ENCODE measurements at regions not wholly inside any gene's neighbourhood (a gene's known extent, or its start where the extent isn't known, plus 50 kb on each side); places are given as distances from the start of the nearest gene placed in this dataset.

DNA sequence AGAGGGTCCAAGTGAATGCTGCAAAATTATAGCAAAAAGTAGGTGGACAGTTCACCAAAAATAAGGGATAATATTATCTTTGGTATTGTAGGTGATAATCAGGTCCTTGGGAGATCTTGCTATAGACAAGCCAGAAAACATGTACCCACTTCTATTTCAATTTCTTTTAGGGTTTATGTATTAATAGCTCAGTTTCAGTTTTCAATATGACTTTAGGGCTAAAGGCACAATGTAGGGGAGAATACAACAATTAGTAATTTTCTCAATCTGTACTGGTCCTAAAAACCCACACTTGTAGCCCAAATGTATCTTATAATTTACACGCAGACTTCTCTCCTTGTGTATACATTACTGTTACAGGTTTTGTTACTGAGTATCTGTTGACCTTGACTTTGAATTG lies 307.0 kb upstream of the ID4 start:
- Histone ChIP-seq H3K9me2 (no peaks in the 10 kb centered on the region), H3K9me3 (no peaks in the 10 kb centered on the region), H3K9ac (no peak overlapping the region), H3K4me2 (no peak overlapping the region), H2AFZ (ENCODE audit: low read depth) (no peak overlapping the region), H3K27ac (ENCODE audit: low read depth in 2 of 2, low read length in 1 of 2) (no peak overlapping the region), H3K4me3 (ENCODE audit: low read depth in 2 of 2, low read length in 1 of 2) (no peak overlapping the region), H3K4me1 (ENCODE audit: control insufficient read depth in 1 of 2, insufficient read depth in 2 of 2, low read depth in 1 of 2, low read length in 1 of 2) (no peaks in the 10 kb centered on the region), H3K79me2 (ENCODE audit: insufficient read depth) (no peaks in the 10 kb centered on the region), H4K20me1 (ENCODE audit: insufficient read depth) (no peaks in the 10 kb centered on the region), H3F3A (replicated peaks; ENCODE audit: insufficient read depth) (no peaks in the 10 kb centered on the region), H3K36me3 (replicated peaks in 1 of 2; ENCODE audit: control insufficient read depth in 1 of 2, insufficient read depth in 2 of 2, low read length in 1 of 2) (no peaks in the 10 kb centered on the region), H3K27me3 (ENCODE audit: insufficient read depth) (no peaks in the 10 kb centered on the region)
- TF ChIP-seq TEAD4 (IDR thresholded peaks at IDR 0.05; ENCODE audit: borderline replicate concordance, insufficient read depth) (no peak), NRF1 (IDR thresholded peaks at IDR 0.05; ENCODE audit: low read depth, low read length) (no peak)
- DNase-seq = no peak
- WGBS (ENCODE audit: low lambda C conversion rate) = 38% methylated on average over 1 of the region's 1 CpG
- ChIA-PET CTCF (no interaction called here), POLR2A (no interaction called here)

GRCh38 chr6:19535351-19535750 lies 301.8 kb upstream of the ID4 start:
- Histone ChIP-seq H3K4me3 (ENCODE audit: low read depth in 2 of 2, low read length in 1 of 2) (no peak overlapping the region), H3K9me3 (no peaks in the 10 kb centered on the region), H3K36me3 (replicated peaks in 1 of 2; ENCODE audit: control insufficient read depth in 1 of 2, insufficient read depth in 2 of 2, low read length in 1 of 2) (no peaks in the 10 kb centered on the region), H3F3A (replicated peaks; ENCODE audit: insufficient read depth) (no peaks in the 10 kb centered on the region), H3K9ac (no peak overlapping the region), H2AFZ (ENCODE audit: low read depth) (no peak overlapping the region), H3K79me2 (ENCODE audit: insufficient read depth) (no peaks in the 10 kb centered on the region), H3K27ac (ENCODE audit: low read depth in 2 of 2, low read length in 1 of 2) (no peak overlapping the region), H4K20me1 (ENCODE audit: insufficient read depth) (no peaks in the 10 kb centered on the region), H3K27me3 (ENCODE audit: insufficient read depth) (no peaks in the 10 kb centered on the region), H3K4me1 (ENCODE audit: control insufficient read depth in 1 of 2, insufficient read depth in 2 of 2, low read depth in 1 of 2, low read length in 1 of 2) (no peaks in the 10 kb centered on the region), H3K9me2 (no peaks in the 10 kb centered on the region), H3K4me2 (no peak overlapping the region)
- TF ChIP-seq, protein P1, sequence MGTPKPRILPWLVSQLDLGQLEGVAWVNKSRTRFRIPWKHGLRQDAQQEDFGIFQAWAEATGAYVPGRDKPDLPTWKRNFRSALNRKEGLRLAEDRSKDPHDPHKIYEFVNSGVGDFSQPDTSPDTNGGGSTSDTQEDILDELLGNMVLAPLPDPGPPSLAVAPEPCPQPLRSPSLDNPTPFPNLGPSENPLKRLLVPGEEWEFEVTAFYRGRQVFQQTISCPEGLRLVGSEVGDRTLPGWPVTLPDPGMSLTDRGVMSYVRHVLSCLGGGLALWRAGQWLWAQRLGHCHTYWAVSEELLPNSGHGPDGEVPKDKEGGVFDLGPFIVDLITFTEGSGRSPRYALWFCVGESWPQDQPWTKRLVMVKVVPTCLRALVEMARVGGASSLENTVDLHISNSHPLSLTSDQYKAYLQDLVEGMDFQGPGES (IDR thresholded peaks at IDR 0.05; ENCODE audit: low read depth, low read length) = no peak
- TF ChIP-seq TAF1 (IDR thresholded peaks at IDR 0.05; ENCODE audit: borderline replicate concordance, low read depth, low read length) = no peak
- TF ChIP-seq, protein P2, sequence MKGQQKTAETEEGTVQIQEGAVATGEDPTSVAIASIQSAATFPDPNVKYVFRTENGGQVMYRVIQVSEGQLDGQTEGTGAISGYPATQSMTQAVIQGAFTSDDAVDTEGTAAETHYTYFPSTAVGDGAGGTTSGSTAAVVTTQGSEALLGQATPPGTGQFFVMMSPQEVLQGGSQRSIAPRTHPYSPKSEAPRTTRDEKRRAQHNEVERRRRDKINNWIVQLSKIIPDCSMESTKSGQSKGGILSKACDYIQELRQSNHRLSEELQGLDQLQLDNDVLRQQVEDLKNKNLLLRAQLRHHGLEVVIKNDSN (IDR thresholded peaks at IDR 0.05; ENCODE audit: borderline replicate concordance, low read depth) = no peak
- no peak for TF ChIP-seq NFIC (IDR thresholded peaks at IDR 0.05; ENCODE audit: borderline replicate concordance)
- TF ChIP-seq RXRA (IDR thresholded peaks at IDR 0.05; ENCODE audit: borderline replicate concordance, low read depth) = no peak
- no peak for TF ChIP-seq FOXJ3 (CRISPR knock-in tag; IDR thresholded peaks at IDR 0.05)
- no peak for TF ChIP-seq CTCF (IDR thresholded peaks at IDR 0.05)
- TF ChIP-seq RFX5 (IDR thresholded peaks at IDR 0.05; ENCODE audit: low read length) = no peak
- no peak for TF ChIP-seq EP300 (IDR thresholded peaks at IDR 0.05; ENCODE audit: borderline replicate concordance in 1 of 2, low read depth in 1 of 2, low read length in 1 of 2)
- no peak for TF ChIP-seq NRF1 (IDR thresholded peaks at IDR 0.05; ENCODE audit: low read depth, low read length)
- TF ChIP-seq RCOR1 (IDR thresholded peaks at IDR 0.05; ENCODE audit: low read length) = no peak
- no peak for TF ChIP-seq CHD2 (IDR thresholded peaks at IDR 0.05; ENCODE audit: low read length, partially characterized antibody)
- TF ChIP-seq SMC3 (IDR thresholded peaks at IDR 0.05; ENCODE audit: low read depth, low read length) = no peak
- TF ChIP-seq MXI1 (IDR thresholded peaks at IDR 0.05; ENCODE audit: low read depth, low read length) = no peak
- no peak for TF ChIP-seq TCF12 (IDR thresholded peaks at IDR 0.05)
- no peak for TF ChIP-seq TEAD4 (IDR thresholded peaks at IDR 0.05; ENCODE audit: borderline replicate concordance, insufficient read depth)
- TF ChIP-seq FOSL2 (IDR thresholded peaks at IDR 0.05; ENCODE audit: borderline replicate concordance, low read depth) = no peak
- 3% methylated on average over 2 of the region's 2 CpGs for WGBS (ENCODE audit: low lambda C conversion rate)
- ChIA-PET POLR2A (no interaction called here), CTCF (no interaction called here)
- DNase-seq = no peak
